ENCODE measurements at regions not wholly inside any gene's neighbourhood (a gene's known extent, or its start where the extent isn't known, plus 50 kb on each side); places are given as distances from the start of the nearest gene placed in this dataset.
A peak's percentile ranks its signal among the peaks of the same experiment; 100 is the strongest.

GRCh38 chr7:84546403-84546802 is 351.8 kb upstream of the SEMA3A start:
- no peak for DNase-seq (ENCODE audit: low read depth)

- DNase-seq (ENCODE audit: low read depth): no peak
Measured at GRCh38 chr7:84538268-84538667, 343.7 kb upstream of the SEMA3A start.

DNA sequence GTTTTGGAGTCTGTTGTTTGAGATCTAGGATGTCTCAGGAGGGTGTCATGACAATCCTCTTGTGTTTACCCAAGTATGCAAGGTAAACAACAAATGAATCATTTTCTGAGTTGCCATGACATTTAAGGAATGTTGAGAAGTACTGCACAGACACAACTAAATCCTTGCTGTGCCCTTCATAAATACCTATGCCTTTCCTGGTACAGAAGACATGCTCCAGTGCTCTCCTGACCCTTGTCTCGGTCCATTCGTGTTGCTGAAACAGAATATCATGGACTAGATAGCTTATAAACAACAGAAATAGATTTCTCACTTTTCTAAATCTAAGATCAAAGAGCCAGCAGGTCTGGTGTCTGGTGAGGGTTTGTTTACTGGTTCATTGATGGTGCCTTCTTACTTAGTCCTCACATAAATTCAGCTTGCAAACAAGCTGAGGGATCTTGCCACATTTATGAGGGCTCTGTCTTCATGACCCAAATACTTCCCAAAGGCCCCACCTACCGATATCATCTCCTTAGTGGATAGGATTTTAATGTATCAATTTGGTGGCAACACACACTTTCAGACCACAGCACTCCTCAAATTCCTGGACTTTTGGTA is 341.8 kb upstream of the SEMA3A start:
- no peak for DNase-seq (ENCODE audit: low read depth)

DNA sequence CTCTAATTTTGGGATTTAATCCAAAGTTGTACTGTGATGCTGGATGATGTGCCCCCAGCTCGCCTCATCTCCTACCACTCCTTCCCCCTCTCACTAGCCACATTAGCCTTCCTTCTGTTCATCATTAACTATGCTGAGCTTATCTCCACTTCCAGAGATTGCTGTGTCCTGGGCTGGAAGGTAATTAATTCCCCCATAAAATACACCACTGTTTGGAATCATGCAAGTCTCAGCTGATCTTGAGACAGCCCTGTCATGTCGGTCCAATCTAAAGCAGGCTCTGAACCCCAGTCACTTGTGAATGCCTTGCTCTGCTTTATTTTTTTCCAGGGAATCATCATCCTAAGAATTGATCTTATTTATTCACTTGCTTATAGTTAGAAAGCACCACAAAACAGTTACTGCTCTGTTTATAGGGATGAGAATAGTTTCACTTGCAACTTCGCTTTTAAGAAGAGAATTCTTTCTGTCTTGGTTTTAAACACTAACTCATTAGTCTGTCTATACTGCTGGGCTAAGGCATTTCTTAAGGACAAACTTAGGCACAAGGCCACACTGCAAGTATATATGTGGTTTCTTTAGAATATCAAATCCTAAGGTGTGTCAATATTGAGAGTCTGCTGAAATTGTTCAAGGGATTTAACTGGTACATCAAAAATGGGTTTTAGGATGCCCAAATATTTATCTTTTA is 341.1 kb upstream of the SEMA3A start:
- DNase-seq (ENCODE audit: low read depth): no peak

- no peak for DNase-seq (ENCODE audit: low read depth)
Measured at GRCh38 chr7:84533182-84533581, 338.6 kb upstream of the SEMA3A start.

- no peak for DNase-seq (ENCODE audit: low read depth)
Measured at GRCh38 chr7:84532196-84532595, 337.6 kb upstream of the SEMA3A start.

DNA sequence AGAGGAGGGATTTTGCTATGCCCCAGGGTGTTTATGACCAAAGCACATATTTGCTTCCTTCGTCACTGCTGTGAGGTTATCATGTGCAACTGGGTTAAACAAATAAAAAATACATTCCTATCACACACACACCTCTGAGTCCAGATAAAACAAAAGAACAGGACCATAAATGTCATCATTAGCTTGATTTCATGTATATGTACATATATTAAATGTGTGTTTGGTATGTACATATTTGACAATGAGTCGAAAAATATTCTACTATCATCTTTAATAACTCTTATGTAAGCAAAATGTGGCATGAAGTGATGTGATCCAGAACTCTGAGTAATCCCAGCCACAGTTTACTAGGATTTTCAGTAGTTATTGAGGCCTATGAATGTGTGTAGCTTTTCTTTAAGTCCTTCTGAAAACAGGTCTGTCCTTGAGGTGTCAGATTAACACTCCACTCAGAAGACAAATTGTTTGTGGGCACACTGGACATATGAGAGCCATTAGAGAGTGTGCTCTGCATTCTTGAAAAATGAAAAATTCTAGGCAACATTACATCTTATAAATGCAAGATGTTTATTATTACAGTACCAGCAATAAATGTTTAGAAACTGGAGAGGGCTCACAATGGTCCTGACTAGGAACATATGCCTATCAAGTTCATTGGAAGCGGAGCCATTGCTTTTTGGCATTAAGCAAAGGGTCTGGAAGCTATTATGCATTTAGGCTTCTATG is 335.1 kb upstream of the SEMA3A start:
- DNase-seq (ENCODE audit: low read depth): no peak

DNA sequence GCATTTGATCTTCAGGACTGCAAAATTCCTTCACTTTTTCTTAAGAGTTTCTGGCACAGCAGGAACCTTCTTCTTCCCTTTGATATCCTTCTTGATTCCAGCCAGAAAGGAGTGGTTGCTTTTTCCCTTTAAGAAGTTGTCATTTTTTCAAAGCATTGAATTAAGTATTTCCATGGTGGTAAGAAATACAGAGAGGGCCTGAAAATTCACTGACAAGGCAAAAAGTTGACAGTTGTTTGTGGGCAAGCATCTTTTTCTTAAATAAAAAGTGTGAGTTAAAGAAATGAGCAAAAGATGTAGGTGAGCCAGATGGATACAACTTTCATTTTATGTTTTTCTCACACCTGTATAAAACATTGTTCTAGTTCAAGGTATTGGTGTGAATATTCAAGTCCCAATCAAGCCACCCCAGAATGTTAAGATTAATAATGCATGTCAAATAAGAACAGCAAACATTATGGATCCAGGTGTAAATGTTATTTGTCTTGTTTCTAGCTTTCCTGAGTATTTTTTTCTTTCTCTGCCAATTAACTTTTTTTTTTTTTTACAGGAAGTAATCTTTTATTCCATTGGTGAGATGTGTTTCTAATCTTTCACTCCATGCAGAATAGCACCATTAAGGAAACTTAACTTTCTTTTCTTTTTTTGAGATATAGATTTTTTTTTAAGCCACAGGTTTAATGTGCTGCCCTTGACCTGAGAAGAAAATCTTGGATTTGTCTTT is 334.3 kb upstream of the SEMA3A start:
- DNase-seq (ENCODE audit: low read depth): no peak

DNA sequence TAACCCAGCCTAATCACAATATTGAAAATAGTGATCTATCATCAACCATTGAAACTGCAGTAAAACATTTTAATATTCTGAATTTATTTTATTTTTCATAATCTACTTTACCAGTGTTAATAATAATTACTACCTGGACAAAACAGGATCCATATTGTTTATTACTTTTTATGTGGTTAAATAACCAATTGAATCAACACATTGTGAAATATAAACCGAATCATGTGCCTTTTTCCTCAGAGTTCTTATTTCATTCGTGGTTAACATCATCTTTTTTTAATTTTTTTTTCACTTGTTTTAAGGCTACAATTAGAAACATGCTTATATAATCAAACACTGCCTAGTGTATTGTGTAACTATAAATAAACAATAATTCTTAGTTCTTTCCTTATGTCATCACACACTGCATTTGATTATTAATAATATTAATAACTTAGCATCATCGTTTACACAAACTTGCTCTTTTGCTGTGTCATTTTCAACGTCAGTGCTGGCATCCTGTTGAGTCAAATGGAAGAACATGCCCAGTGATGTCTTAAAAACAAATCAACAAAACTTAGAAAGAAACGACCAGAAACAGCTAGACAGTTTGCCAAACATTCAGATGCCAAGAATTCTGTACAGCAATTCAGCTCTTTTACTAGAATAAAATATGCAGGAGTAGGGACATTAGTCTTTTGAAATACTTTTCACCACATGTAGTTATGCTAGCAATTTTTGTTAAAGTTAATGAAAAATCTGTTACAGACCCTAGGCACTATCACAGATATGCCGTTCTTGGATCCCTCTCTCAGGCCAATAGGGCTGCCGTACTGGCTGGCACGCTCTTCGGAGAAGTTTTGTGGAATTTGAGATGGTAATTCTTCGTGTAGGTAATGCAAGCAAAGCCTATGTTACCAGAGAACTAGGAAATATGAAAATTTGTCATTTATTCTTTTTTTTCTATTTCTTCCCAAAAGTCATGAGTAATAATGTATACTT is 330.4 kb upstream of the SEMA3A start:
- peak; percentile 72 for DNase-seq (ENCODE audit: low read depth)

DNA sequence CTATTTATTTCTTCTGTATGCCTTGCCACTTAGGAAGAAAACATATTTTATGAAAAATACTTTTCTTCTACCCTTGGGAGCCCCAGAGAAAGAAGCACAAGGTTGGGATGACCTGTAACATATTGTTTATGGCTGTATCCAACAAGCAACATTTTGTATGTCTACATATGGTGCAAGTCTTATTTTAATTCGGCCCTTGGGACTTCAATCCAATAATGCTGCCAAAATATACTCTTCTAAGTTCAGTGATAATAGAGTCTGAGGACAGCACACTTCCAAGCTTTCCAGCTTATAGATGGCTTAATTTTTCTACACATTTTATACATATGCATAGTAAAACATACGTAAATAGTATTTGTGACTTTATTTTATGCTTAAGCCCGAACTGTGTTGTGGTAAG is 318.5 kb upstream of the SEMA3A start:
- DNase-seq (ENCODE audit: low read depth): no peak

DNA sequence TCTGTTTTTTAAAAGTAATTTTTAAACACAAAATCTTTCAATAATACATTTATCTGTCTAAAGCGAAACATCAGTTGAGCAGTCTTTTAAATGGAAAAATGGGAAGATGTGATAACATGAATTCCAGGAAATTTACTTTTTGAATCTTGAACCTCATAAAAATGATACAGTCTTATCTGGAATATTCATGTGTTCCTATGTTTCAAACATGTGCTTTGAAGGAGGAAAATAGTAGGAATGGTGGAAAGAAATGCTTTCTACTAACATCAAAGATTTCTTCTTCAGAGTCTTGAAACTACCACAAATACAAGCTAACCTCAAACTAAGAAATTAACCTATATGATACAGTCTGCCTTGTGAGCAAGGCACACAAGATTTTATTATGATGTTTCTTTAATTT is 317.5 kb upstream of the SEMA3A start:
- no peak for DNase-seq (ENCODE audit: low read depth)

DNA sequence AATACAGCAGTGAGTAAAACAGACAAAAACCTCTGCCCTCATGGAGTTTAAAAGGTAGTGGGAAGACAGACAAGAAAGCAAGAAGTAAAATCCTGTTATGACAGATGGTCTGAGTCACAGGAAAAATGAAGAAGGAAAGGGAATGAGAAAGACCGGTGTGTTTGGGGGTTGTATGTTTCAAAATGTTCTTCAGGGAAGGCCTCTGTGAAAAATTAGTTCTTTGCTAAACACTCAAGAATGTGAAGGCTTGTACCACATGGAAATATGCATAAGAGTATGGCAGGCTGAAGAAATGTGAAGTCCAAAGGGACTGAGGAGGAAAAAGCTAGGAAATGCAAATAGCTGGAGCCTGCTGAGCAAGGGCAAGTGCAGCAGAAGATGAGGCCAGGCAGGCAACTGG is 315.9 kb upstream of the SEMA3A start:
- DNase-seq (ENCODE audit: low read depth): peak; percentile 26

DNA sequence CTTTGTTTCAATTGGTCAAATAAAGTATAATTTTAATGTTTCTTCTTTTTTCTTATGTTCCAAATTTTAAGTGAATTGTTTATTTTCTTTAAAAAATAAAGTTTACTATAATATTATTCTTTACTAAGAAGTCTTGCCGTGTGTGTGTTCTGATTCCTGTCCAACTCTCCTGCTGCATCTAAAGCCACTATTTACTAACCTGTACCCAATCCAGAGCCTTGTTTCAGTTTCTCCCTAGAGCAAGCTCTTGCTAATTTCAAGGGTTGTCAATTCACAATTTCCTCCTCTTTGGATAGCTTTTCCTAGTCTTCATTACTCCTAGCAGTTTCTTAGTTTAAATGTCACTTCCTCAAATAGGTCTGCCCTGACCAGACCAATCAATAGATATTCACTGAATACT is 314.9 kb upstream of the SEMA3A start:
- no peak for DNase-seq (ENCODE audit: low read depth)

- no peak for DNase-seq (ENCODE audit: low read depth)
Measured at GRCh38 chr7:84508606-84509005, 314.0 kb upstream of the SEMA3A start.

DNA sequence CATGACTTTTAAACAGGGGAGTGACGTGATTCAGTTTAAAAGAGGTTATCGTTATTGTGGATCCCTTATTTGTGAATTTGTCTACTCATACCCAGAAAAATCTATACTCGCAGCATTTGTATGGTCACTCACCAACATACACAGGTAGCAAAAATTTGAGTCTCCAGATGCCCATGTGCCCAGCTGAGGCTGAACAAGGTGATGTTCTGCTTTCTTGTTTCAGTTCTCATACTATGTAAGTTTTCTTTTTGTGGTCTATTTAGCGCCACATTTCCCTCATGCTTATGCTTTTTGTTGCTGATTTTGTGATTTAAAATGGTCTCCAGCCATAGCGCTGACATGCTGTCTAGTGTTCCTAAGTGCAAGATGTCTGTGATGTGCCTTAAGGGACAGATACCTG is 312.9 kb upstream of the SEMA3A start:
- no peak for DNase-seq (ENCODE audit: low read depth)

GRCh38 chr7:84506151-84506550 is 311.6 kb upstream of the SEMA3A start:
- DNase-seq (ENCODE audit: low read depth): no peak

GRCh38 chr7:84502239-84502638 is 307.6 kb upstream of the SEMA3A start:
- DNase-seq (ENCODE audit: low read depth): no peak

GRCh38 chr7:84497873-84498272 is 303.3 kb upstream of the SEMA3A start:
- no peak for DNase-seq (ENCODE audit: low read depth)

DNA sequence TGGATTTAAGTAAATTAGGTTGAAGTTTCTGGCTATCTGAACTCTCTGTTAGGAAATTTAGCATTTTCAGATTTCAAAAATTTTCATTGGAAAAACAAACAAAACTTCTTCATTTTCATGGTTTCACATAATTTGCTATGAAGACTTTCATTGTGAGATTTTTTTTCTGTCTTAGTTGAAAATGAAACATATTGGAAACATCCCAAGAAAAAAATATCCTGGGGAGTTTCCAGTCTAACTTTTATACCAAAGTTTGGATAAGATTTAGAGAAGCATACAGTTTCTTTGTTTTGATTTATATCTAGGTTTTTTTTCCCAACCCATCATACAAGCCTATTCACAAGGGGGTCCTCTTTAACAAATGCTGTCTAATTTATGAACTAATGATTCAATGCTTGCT is 300.5 kb upstream of the SEMA3A start:
- no peak for DNase-seq (ENCODE audit: low read depth)

- DNase-seq (ENCODE audit: low read depth): no peak
Measured at GRCh38 chr7:84492098-84493034, 297.8 kb upstream of the SEMA3A start.
